Epithelial cell of esophagus (primary cell): ENCODE measurements at regions not wholly inside any gene's neighbourhood (a gene's known extent, or its start where the extent isn't known, plus 50 kb on each side); places are given as distances from the start of the nearest gene placed in this dataset.
A peak's percentile ranks its signal among the peaks of the same experiment; 100 is the strongest.

Experiments
- DNase-seq: peaks from one replicate; pipeline ENCODE4 v3.0.0; 2010; ENCODE audit warnings: low read depth
- H3K4me3 ChIP-seq: 2 replicates; pipeline ENCODE4 v1.5.1; 2011; ENCODE audit warnings: mild to moderate bottlenecking, low read length, control low read depth
- TF ChIP-seq, protein P1 (sequence below): IDR thresholded peaks from 2 replicates; pipeline ENCODE4 v1.5.1; 2011; ENCODE audit warnings: low read depth, mild to moderate bottlenecking, low read length, control low read depth, inconsistent platforms; ENCODE audit not compliant: insufficient read depth; ENCODE audit errors: missing control alignments

GRCh38 chr4:33711826-33712225 is 2532.5 kb downstream of the ARAP2 start:
- TF ChIP-seq, protein P1, sequence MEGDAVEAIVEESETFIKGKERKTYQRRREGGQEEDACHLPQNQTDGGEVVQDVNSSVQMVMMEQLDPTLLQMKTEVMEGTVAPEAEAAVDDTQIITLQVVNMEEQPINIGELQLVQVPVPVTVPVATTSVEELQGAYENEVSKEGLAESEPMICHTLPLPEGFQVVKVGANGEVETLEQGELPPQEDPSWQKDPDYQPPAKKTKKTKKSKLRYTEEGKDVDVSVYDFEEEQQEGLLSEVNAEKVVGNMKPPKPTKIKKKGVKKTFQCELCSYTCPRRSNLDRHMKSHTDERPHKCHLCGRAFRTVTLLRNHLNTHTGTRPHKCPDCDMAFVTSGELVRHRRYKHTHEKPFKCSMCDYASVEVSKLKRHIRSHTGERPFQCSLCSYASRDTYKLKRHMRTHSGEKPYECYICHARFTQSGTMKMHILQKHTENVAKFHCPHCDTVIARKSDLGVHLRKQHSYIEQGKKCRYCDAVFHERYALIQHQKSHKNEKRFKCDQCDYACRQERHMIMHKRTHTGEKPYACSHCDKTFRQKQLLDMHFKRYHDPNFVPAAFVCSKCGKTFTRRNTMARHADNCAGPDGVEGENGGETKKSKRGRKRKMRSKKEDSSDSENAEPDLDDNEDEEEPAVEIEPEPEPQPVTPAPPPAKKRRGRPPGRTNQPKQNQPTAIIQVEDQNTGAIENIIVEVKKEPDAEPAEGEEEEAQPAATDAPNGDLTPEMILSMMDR = no peak
- no peak for DNase-seq

GRCh38 chr4:33714971-33715370 is 2529.3 kb downstream of the ARAP2 start:
- DNase-seq = no peak
- H3K4me3 ChIP-seq = no peak overlapping the region
- TF ChIP-seq, protein P1 = no peak

More at GRCh38 chr4:33711826-33712225, 2532.5 kb downstream of the ARAP2 start:
- no peak overlapping the region for H3K4me3 ChIP-seq

DNA sequence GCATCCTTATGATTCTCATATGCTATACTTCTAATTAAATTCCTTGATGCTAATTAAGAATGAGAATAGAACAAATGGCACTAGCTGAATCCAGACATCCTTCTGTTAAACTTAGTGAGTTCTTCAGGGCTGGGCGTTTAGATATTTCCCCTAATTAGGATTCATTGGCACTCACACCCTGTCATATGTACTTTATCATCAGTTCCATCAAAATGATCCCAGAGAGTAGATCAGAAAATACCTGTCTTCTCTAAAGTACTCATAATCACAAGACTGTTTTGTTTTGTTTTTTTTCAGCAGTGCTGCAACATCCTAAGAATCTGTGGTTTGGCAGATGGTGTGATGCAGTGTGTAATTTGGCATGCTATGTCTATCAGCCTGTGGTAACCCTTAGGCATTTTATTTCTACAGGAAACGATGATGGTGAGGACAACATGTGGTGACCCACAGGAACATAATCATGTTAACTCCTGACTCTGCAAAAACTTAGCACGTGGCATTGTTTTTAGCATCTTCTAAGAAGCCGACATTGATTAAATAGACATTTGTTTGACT is 2528.4 kb downstream of the ARAP2 start:
- no peak overlapping the region for H3K4me3 ChIP-seq
- TF ChIP-seq, protein P1 = no peak
- peak; percentile 91 for DNase-seq

- DNase-seq = no peak
- TF ChIP-seq, protein P1 = no peak
- no peak overlapping the region for H3K4me3 ChIP-seq
Measured at GRCh38 chr4:33722254-33722653, 2522.1 kb downstream of the ARAP2 start.

DNA sequence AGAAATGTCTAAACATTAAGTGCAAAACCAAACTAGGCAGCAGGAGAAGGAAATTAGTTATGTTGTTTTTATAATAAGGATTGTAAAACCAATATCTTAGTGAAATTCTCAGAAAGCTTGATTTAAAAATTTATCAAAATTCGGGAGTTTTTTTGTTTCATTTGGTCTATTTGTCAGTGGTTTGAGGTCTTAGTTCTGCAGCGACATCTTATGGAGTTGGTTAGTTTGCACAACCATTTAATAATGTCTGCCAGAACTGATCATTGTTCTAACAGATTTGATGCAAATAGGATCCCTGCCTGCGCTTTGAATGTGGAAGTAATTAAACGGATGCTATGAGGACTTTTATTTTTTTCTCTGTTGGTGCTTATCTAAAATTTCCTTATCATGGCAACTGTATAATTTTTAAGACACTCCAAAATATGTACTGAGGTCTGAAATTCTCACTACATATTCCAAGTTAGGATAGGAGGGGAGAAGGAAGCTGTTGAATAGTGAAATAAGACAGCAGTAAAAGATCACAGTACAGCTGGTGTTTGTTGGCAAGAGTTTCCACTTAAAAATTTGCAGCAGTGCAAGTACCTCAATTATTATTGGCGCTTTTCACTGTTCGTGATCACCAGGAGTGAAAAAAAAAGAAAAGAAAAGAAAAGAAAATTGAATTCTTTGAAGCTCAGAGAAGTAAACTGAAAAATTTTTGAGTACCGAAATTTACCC is 2521.4 kb downstream of the ARAP2 start:
- DNase-seq = no peak
- no peak overlapping the region for H3K4me3 ChIP-seq
- TF ChIP-seq, protein P1 = peak; percentile 5

- peak; percentile 36 for DNase-seq
- no peak overlapping the region for H3K4me3 ChIP-seq
- TF ChIP-seq, protein P1 = no peak
Measured at GRCh38 chr4:33724685-33725084, 2519.6 kb downstream of the ARAP2 start.

DNA sequence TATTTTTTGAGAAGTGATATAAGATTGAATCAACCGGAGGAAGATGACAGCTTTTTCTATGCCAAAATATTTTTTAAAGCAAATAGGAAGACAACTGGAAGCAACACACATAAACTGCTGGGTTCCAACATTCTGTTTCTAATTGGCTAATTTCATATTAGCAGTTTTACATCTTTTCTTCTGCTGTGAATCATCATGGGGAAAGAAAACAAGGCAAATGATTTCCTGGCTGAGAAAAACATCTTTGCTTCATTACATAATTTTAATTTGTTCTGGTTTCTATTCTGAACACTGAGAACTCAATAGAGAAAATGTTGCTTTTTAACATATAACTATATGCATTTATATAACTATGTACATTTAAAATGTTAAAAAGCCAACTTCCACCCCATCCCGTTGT is 2518.5 kb downstream of the ARAP2 start:
- DNase-seq = no peak
- TF ChIP-seq, protein P1 = no peak
- H3K4me3 ChIP-seq = no peak overlapping the region
